Esophagus squamous epithelium (tissue), 5 donors: ENCODE measurements at regions not wholly inside any gene's neighbourhood (a gene's known extent, or its start where the extent isn't known, plus 50 kb on each side); places are given as distances from the start of the nearest gene placed in this dataset.

ENCODE experiments used
- DNase-seq: peaks from one replicate; lab custom pipeline; 2025; lab: John Stamatoyannopoulos, UW
- H3K27ac ChIP-seq, 4 donors: fragments of 200-600 bp; sonication (generic); one replicate each; pipeline ENCODE4 v1.5.1; 2016 to 2019; ENCODE audit warnings: mild to moderate bottlenecking in 1 of 4
- H3K27me3 ChIP-seq, 4 donors: fragments of 200-600 bp; sonication (generic); 1 replicate in 3 of 4; 2 replicates in 1 of 4; pipeline versions ENCODE4 v1.5.1 to v1.6.0; 2017 to 2021; ENCODE audit warnings: antibody characterized with exemption in 1 of 4
- H3K36me3 ChIP-seq, 3 donors: fragments of 200-600 bp; sonication (generic); one replicate each; pipeline ENCODE4 v1.5.1; 2016 to 2019
- H3K4me1 ChIP-seq, 3 donors: fragments of 200-600 bp; sonication (generic); one replicate each; pipeline ENCODE4 v1.5.1; 2017 to 2019
- H3K4me3 ChIP-seq, 4 donors: fragments of 200-600 bp; sonication (generic); 1 replicate in 3 of 4; 2 replicates in 1 of 4; pipeline ENCODE4 v1.5.1; 2016 to 2019; ENCODE audit warnings: mild to moderate bottlenecking in 2 of 4, moderate library complexity in 1 of 4
- H3K9me3 ChIP-seq, 3 donors: fragments of 200-600 bp; sonication (generic); one replicate each; pipeline ENCODE4 v1.5.1; 2016 to 2019
- POLR2A ChIP-seq, 4 donors: fragments of 450-650 bp; IDR thresholded peaks; one replicate each; pipeline ENCODE4 v1.6.1; 2017; ENCODE audit warnings: antibody characterized with exemption in 4 of 4, mild to moderate bottlenecking in 4 of 4, moderate library complexity in 3 of 4
- WGBS, 2 donors: methylation state at CpG; one replicate each; pipeline ENCODE4 v1.1.5; 2018; 5-methylcytosine and 5-hydroxymethylcytosine counted together
- intact Hi-C: fragments of 100-400 bp; cut with DNase I; formaldehyde crosslinking; loops from one replicate; pipeline ENCODE4 v1.15.0; 2022
- TF ChIP-seq, protein P1 (sequence below), 6 experiments: fragments of 450-650 bp in 4 of 6; fragments of 200-600 bp in 2 of 6; sonication (generic) in 2 of 6; IDR thresholded peaks; one replicate each; pipeline ENCODE4 v1.5.1; 2016 to 2019; ENCODE audit warnings: antibody characterized with exemption in 6 of 6, mild to moderate bottlenecking in 4 of 6, moderate library complexity in 4 of 6
- donor health status: DM: yes; HTN: yes; CAD: no.

DNA sequence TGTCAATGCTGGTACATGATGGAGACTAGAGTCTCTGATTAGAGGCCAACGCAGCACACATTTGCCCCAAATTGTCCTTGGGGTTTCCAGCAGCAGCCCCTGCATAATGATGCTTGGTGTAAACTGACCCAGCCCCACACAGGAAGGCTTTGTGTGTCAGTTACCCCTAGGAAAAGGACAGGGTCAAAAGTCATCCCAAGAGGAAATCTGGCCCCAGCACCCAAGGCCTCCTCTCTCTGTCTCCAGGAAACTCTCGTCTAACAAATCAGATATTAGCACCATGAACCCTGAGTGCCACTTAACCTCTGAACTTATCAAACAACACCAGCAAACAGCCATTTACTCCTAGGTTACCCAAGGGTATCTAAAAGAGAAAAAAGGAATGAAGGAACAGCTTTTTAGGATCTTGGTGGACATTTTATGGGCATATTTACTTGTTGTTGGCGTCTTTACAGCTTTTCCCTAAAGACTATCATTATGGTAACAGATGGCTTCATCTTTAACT is 84.5 kb downstream of the PSMG1 start:
- H3K27ac ChIP-seq, result no peak overlapping the region
- no peaks in the 10 kb centered on the region for H3K36me3 ChIP-seq
- no peak overlapping the region for H3K4me3 ChIP-seq
- H3K27me3 ChIP-seq, result no peaks in the 10 kb centered on the region
- no peak for TF ChIP-seq POLR2A (IDR thresholded peaks at IDR 0.05)
- TF ChIP-seq, protein P1, sequence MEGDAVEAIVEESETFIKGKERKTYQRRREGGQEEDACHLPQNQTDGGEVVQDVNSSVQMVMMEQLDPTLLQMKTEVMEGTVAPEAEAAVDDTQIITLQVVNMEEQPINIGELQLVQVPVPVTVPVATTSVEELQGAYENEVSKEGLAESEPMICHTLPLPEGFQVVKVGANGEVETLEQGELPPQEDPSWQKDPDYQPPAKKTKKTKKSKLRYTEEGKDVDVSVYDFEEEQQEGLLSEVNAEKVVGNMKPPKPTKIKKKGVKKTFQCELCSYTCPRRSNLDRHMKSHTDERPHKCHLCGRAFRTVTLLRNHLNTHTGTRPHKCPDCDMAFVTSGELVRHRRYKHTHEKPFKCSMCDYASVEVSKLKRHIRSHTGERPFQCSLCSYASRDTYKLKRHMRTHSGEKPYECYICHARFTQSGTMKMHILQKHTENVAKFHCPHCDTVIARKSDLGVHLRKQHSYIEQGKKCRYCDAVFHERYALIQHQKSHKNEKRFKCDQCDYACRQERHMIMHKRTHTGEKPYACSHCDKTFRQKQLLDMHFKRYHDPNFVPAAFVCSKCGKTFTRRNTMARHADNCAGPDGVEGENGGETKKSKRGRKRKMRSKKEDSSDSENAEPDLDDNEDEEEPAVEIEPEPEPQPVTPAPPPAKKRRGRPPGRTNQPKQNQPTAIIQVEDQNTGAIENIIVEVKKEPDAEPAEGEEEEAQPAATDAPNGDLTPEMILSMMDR (IDR thresholded peaks at IDR 0.05), result no peak
- no peak for DNase-seq
- WGBS, 2 donors, result 59 to 86% methylated on average over 2 of the region's 3 CpGs
- intact Hi-C loops, result no loop called here
- peaks cover 0 to 8% (median 0%) of the 10 kb centered on the region in 3 donors for H3K4me1 ChIP-seq
- H3K9me3 ChIP-seq, result no peaks in the 10 kb centered on the region

DNA sequence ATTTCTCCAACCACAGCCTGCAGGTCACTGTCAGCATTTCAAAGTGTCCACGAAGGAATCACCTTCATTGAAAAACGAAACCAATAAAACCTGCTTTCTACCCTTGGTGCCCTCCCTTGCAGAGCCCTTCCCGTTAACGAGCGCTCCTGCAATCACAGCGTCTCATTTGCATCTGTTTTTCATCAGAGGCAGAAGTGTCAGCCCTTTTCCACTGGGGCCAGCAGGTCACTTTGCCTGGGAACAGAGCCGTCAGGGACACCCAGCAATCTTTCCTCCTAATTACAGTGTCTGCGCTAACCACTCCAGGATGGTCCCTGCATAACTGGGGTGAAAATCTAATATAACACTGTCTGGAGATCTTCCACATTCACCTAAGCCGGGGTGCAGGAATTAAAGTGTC is 85.3 kb downstream of the PSMG1 start:
- WGBS, 2 donors, result 80 to 87% methylated on average over 7 to 9 of the region's 9 CpGs
- no peaks in the 10 kb centered on the region for H3K9me3 ChIP-seq
- intact Hi-C loops, result no loop called here

GRCh38 chr21:39097335-39097861 is 85.9 kb downstream of the PSMG1 start:
- TF ChIP-seq POLR2A (IDR thresholded peaks at IDR 0.05), result no peak
- TF ChIP-seq, protein P1 (IDR thresholded peaks at IDR 0.05), result no peak
- Histone ChIP-seq H3K36me3 (no peaks in the 10 kb centered on the region), H3K9me3 (no peaks in the 10 kb centered on the region), H3K27ac (peak overlapping the region; percentile 42 to 80 (median 54)), H3K4me3 (no peak overlapping the region), H3K27me3 (no peaks in the 10 kb centered on the region), H3K4me1 (peaks cover 0 to 8% (median 0%) of the 10 kb centered on the region in 3 donors)
- no peak for DNase-seq
- 71 to 78% methylated on average over 7 to 11 of the region's 13 CpGs for WGBS, 2 donors
- intact Hi-C loops, result no loop called here

More for the DNA sequence above, 85.3 kb downstream of the PSMG1 start:
- Histone ChIP-seq H3K36me3 (no peaks in the 10 kb centered on the region), H3K27me3 (no peaks in the 10 kb centered on the region), H3K27ac (peak overlapping the region in 2 of 4 donors; percentile 56 to 80), H3K4me3 (no peak overlapping the region), H3K4me1 (peaks cover 0 to 8% (median 0%) of the 10 kb centered on the region in 3 donors)
- DNase-seq, result no peak
- TF ChIP-seq, protein P1 (IDR thresholded peaks at IDR 0.05), result no peak
- TF ChIP-seq POLR2A (IDR thresholded peaks at IDR 0.05), result no peak

DNA sequence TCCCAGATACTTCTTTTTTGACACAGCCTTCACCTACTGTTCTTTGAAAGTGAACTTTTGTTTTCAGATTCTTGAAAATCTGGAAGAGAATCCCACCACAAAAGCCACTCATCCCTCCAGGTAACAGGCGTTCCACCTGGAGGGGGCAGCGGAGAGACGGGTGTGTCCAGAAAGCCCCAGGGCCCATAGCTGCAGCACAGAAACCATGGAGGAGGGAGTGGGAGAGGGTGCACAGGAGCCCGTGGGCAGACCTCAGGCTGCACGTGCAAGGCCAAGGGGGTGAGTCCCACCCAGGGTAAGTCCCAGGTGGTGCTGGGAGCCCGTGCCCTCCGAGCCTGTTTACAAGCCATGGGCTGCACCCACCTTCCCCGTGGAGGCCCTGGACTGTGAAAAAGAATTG is 86.5 kb downstream of the PSMG1 start:
- Histone ChIP-seq H3K27me3 (no peaks in the 10 kb centered on the region), H3K4me3 (no peak overlapping the region), H3K36me3 (no peaks in the 10 kb centered on the region), H3K9me3 (no peaks in the 10 kb centered on the region), H3K27ac (peak overlapping the region; percentile 42 to 80 (median 54)), H3K4me1 (peaks cover 0 to 8% (median 0%) of the 10 kb centered on the region in 3 donors)
- TF ChIP-seq, protein P1 (IDR thresholded peaks at IDR 0.05), result no peak
- no peak for TF ChIP-seq POLR2A (IDR thresholded peaks at IDR 0.05)
- intact Hi-C loops, result no loop called here
- WGBS, 2 donors, result 81 to 83% methylated on average over 3 to 6 of the region's 8 CpGs
- no peak for DNase-seq

- WGBS, 2 donors, result 69 to 93% methylated on average over 5 of the region's 7 CpGs
- DNase-seq, result no peak
These were observed 87.6 kb downstream of the PSMG1 start for GRCh38 chr21:39095681-39096080.

More at GRCh38 chr21:39095681-39096080, 87.6 kb downstream of the PSMG1 start:
- peaks cover 0 to 8% (median 0%) of the 10 kb centered on the region in 3 donors for H3K4me1 ChIP-seq
- TF ChIP-seq POLR2A (IDR thresholded peaks at IDR 0.05), result no peak
- TF ChIP-seq, protein P1 (IDR thresholded peaks at IDR 0.05), result no peak
- H3K27me3 ChIP-seq, result no peaks in the 10 kb centered on the region
- H3K27ac ChIP-seq, result peak overlapping the region in 2 of 4 donors; percentile 65 to 80
- no peaks in the 10 kb centered on the region for H3K36me3 ChIP-seq
- H3K4me3 ChIP-seq, result no peak overlapping the region
- no peaks in the 10 kb centered on the region for H3K9me3 ChIP-seq
- intact Hi-C loops, result no loop called here
